Activated CD4-positive, alpha-beta T cell treated with anti-CD3 and anti-CD28 coated beads, Interleukin-2, amount 50 U/mL, for 24 hours (primary cell): ENCODE measurements at regions not wholly inside any gene's neighbourhood (a gene's known extent, or its start where the extent isn't known, plus 50 kb on each side); places are given as distances from the start of the nearest gene placed in this dataset.

Source experiments
- DNase-seq, 2 donors: peaks; one replicate each; pipeline ENCODE4 v3.0.0-alpha.2; 2020; ENCODE audit warnings: low read depth in 1 of 2, low spot score in 1 of 2

GRCh38 chr10:29857843-29858701 is 201.3 kb downstream of the JCAD start:
- no peak for DNase-seq

- DNase-seq, result no peak
These were observed 203.1 kb downstream of the JCAD start for GRCh38 chr10:29856295-29856694.

- DNase-seq, result no peak
These were observed 205.5 kb downstream of the JCAD start for GRCh38 chr10:29853913-29854312.

GRCh38 chr10:29851241-29851640 is 208.1 kb downstream of the JCAD start:
- no peak for DNase-seq

GRCh38 chr10:29850371-29850770 is 209.0 kb downstream of the JCAD start:
- DNase-seq, result no peak

GRCh38 chr10:29849886-29850285 is 209.5 kb downstream of the JCAD start:
- no peak for DNase-seq

- no peak for DNase-seq
These were observed 210.1 kb downstream of the JCAD start for GRCh38 chr10:29849126-29849833.

- no peak for DNase-seq
These were observed 212.1 kb upstream of the SVIL start for GRCh38 chr10:29846881-29847280.

- no peak for DNase-seq
These were observed 210.4 kb upstream of the SVIL start for GRCh38 chr10:29845166-29845565.

GRCh38 chr10:29843143-29843542 is 208.4 kb upstream of the SVIL start:
- no peak for DNase-seq

GRCh38 chr10:29841724-29842649 is 207.2 kb upstream of the SVIL start:
- no peak for DNase-seq

GRCh38 chr10:29840516-29841276 is 205.9 kb upstream of the SVIL start:
- no peak for DNase-seq

GRCh38 chr10:29839826-29840515 is 205.2 kb upstream of the SVIL start:
- no peak for DNase-seq

- DNase-seq, result no peak
These were observed 203.8 kb upstream of the SVIL start for GRCh38 chr10:29838539-29838938.

GRCh38 chr10:29837586-29837985 is 202.8 kb upstream of the SVIL start:
- DNase-seq, result no peak

GRCh38 chr10:29836396-29836795 is 201.6 kb upstream of the SVIL start:
- DNase-seq, result no peak

- no peak for DNase-seq
These were observed 200.3 kb upstream of the SVIL start for GRCh38 chr10:29835055-29835454.

- DNase-seq, result no peak
These were observed 196.1 kb upstream of the SVIL start for GRCh38 chr10:29830531-29831512.

GRCh38 chr10:29829776-29830175 is 195.0 kb upstream of the SVIL start:
- DNase-seq, result no peak
